ENCODE measurements at regions not wholly inside any gene's neighbourhood (a gene's known extent, or its start where the extent isn't known, plus 50 kb on each side); places are given as distances from the start of the nearest gene placed in this dataset.

DNA sequence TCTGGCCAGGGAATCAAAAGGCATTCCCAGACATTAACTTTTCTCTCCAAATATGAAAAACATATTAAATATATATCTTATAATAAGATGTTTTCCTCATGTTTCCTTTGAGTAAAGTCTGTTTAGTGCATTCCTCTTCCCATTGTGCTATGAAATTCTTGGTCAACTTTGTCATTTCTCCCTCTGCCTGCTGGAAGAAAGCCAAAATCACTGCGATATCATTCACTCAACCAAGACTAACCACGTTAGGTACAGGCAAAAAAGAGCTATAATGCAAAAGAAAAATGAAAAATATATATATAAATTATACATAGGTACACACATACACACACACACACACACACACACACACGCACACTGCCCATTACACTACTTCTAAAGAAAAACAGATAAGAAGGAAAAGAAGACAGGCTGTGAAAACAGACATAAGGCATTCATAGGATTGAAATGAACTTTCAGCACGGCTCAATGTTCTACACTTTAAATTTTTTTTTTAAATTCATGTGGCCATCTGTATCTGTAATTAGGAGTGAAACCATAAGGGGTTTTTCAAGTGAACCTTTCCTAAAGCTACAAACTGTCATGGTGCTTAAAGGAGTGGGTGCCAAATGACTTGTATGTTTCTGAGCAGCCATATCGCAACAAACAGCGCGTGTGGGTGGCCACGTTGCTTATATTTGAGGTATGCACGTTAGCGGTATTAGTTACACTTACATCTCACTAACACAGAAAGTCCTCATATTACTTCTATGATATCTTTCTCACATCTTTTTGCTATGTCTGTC is 71.6 kb upstream of the PSMD7 start:
- FAIRE-seq (no peak), DNase-seq (ENCODE audit: low read depth in 1 of 2, low spot score in 2 of 2) (no peak)
- no peaks in the 10 kb centered on the region for H3K9me3 ChIP-seq (ENCODE audit: insufficient read depth in 2 of 2, low read depth in 1 of 2, low read length in 1 of 2)
- H3K79me1 ChIP-seq (ENCODE audit: low read depth, low read length): no peaks in the 10 kb centered on the region
- H3K4me1 ChIP-seq (replicated peaks in 1 of 4; ENCODE audit: control insufficient read depth in 3 of 4, insufficient read depth in 4 of 4, low read length in 3 of 4): peaks cover 0 to 4% (median under 1%) of the 10 kb centered on the region in 4 experiments; a peak in 3 of 7 replicates
- no peak overlapping the region for H3K4ac ChIP-seq (replicated peaks; ENCODE audit: insufficient read length, low read depth, low read length)
- H3K27me3 ChIP-seq (replicated peaks in 1 of 4; ENCODE audit: control insufficient read depth in 3 of 4, extremely low read depth in 1 of 4, insufficient read depth in 3 of 4, low read length in 3 of 4): no peaks in the 10 kb centered on the region
- H2BK5ac ChIP-seq (ENCODE audit: low read depth, low read length): no peak overlapping the region
- CTCF ChIA-PET (ENCODE audit: partially characterized antibody): interaction anchor here (0.7 to 3.2 kb wide), 7 partner anchors 10 to 484 kb away, joined by 3 to 15 read pairs (median 4); no protein-coding TSS in a partner anchor
- no peak overlapping the region for H3K18ac ChIP-seq (ENCODE audit: extremely low read depth, low read length)
- no peak overlapping the region for H3K23ac ChIP-seq (ENCODE audit: insufficient read length)
- no peaks in the 10 kb centered on the region for H3K79me2 ChIP-seq (ENCODE audit: control insufficient read depth in 1 of 2, insufficient read depth in 2 of 2, low read length in 2 of 2)
- no peak overlapping the region for H3K14ac ChIP-seq (ENCODE audit: insufficient read length)
- no peak overlapping the region for H3K4me2 ChIP-seq (ENCODE audit: insufficient read depth in 1 of 2, low read depth in 2 of 2, low read length in 2 of 2)
- no peaks in the 10 kb centered on the region for H3K36me3 ChIP-seq (ENCODE audit: control insufficient read depth in 2 of 4, insufficient read depth in 4 of 4, low read length in 3 of 4)
- TF ChIP-seq CREB1 (IDR thresholded peaks at IDR 0.05): no peak
- TF ChIP-seq, protein P1, sequence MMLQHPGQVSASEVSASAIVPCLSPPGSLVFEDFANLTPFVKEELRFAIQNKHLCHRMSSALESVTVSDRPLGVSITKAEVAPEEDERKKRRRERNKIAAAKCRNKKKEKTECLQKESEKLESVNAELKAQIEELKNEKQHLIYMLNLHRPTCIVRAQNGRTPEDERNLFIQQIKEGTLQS (IDR thresholded peaks at IDR 0.05; ENCODE audit: insufficient read depth, low read depth, low read length): no peak
- TF ChIP-seq TBP (IDR thresholded peaks at IDR 0.05; ENCODE audit: low read depth, low read length): no peak
- no peak for TF ChIP-seq PHF8 (conservative IDR thresholded peaks at IDR 0.05; ENCODE audit: low read depth, low read length)
- TF ChIP-seq TCF12 (IDR thresholded peaks at IDR 0.05; ENCODE audit: low read depth, low read length): no peak
- TF ChIP-seq CTBP2 (IDR thresholded peaks at IDR 0.05; ENCODE audit: borderline replicate concordance, insufficient read depth, insufficient read length, low read length): no peak
- TF ChIP-seq BCL11A (IDR thresholded peaks at IDR 0.05; ENCODE audit: low read depth in 2 of 2, low read length in 2 of 2): no peak
- TF ChIP-seq CEBPB (IDR thresholded peaks at IDR 0.05; ENCODE audit: low read depth, low read length): no peak
- no peak for TF ChIP-seq EP300 (IDR thresholded peaks at IDR 0.05; ENCODE audit: borderline replicate concordance in 1 of 2, low read depth in 2 of 2, low read length in 2 of 2)
- TF ChIP-seq RXRA (IDR thresholded peaks at IDR 0.05; ENCODE audit: insufficient read depth, low read depth, low read length): no peak
- H2BK12ac ChIP-seq (ENCODE audit: low read depth, low read length): no peak overlapping the region
- no peak overlapping the region for H4K91ac ChIP-seq (replicated peaks; ENCODE audit: insufficient read length, low read length)
- H2BK15ac ChIP-seq (ENCODE audit: low read length): no peak overlapping the region
- H3K27ac ChIP-seq (ENCODE audit: low read depth, low read length): no peak overlapping the region
- H4K5ac ChIP-seq (ENCODE audit: insufficient read length, low read depth, low read length): no peak overlapping the region
- H2AFZ ChIP-seq (ENCODE audit: low read length): no peak overlapping the region
- H3K56ac ChIP-seq (replicated peaks; ENCODE audit: insufficient read length, low read depth, low read length): no peak overlapping the region
- no peak overlapping the region for H2BK20ac ChIP-seq (ENCODE audit: low read length)
- no peak overlapping the region for H3K9ac ChIP-seq (replicated peaks in 1 of 4; ENCODE audit: extremely low read depth in 1 of 4, low read depth in 3 of 4, low read length in 3 of 4)
- H2AK5ac ChIP-seq (ENCODE audit: low read depth, low read length): no peak overlapping the region
- POLR2A ChIA-PET (ENCODE audit: partially characterized antibody): no interaction called here
- no peak overlapping the region for H4K8ac ChIP-seq (ENCODE audit: extremely low read depth, insufficient read depth, low read length)
- H3K4me3 ChIP-seq (ENCODE audit: extremely low read depth in 1 of 4, insufficient read depth in 2 of 4, low read depth in 3 of 4, low read length in 4 of 4): no peak overlapping the region
- no peaks in the 10 kb centered on the region for H3K23me2 ChIP-seq (ENCODE audit: low read depth, low read length)
- H4K20me1 ChIP-seq (replicated peaks in 1 of 2; ENCODE audit: control insufficient read depth in 1 of 2, insufficient read depth in 2 of 2, low read length in 2 of 2): no peaks in the 10 kb centered on the region
- WGBS, 2 experiments (ENCODE audit: extremely low coverage in 1 of 2, insufficient coverage in 1 of 2, insufficient read length in 1 of 2, insufficient replicate concordance in 2 of 2, low coverage in 1 of 2, low lambda C conversion rate in 2 of 2, missing lambda C conversion rate in 1 of 2): 90% methylated on average over 10 of the region's 10 CpGs; no CpG with 5 or more reads in 1 of the 2 experiments
- H2BK120ac ChIP-seq (replicated peaks; ENCODE audit: low read depth, low read length): no peak overlapping the region

Data from H1 (cell line).